K562 (cell line): ENCODE measurements at regions not wholly inside any gene's neighbourhood (a gene's known extent, or its start where the extent isn't known, plus 50 kb on each side); places are given as distances from the start of the nearest gene placed in this dataset.

ENCODE experiments used
- FIP1L1 ChIP-seq: fragments of 200-400 bp; formaldehyde crosslinking; IDR thresholded peaks from 2 replicates; pipeline ENCODE4 v1.6.1; 2018; ENCODE audit warnings: mild to moderate bottlenecking, low read depth, low read length; ENCODE audit not compliant: poor library complexity, severe bottlenecking
- ZNF224 ChIP-seq: sonication (generic); formaldehyde crosslinking; IDR thresholded peaks from 2 replicates; pipeline ENCODE4 v1.8.0; 2022; ENCODE audit warnings: mild to moderate bottlenecking, missing genetic modification reagents
- TF ChIP-seq, protein P1 (sequence below): fragments of 200-600 bp; sonication (generic); IDR thresholded peaks from one replicate; pipeline ENCODE4 v1.6.1; 2012; ENCODE audit warnings: mild to moderate bottlenecking, low read depth, low read length, inconsistent platforms

DNA sequence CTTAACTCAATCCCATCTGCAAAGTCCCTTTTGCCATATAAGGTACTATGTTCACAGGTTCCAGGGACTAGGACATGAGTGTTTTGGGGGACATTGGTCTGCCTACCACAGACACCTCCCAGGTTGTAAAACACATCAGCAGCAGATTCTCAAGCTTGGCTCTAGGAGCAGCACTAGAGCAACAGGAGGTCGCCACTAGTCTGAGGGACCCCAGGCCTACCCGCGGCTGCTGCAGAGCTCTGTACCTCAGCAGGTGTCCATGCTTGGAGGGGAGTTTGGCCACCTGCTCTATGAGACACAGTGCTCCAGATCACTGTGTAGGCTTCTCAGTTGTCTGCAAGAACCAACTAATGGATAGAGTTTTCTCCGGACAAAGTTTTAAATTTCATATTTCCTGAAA lies 262.2 kb upstream of the ARRDC3 start (continued):
- TF ChIP-seq, protein P1, sequence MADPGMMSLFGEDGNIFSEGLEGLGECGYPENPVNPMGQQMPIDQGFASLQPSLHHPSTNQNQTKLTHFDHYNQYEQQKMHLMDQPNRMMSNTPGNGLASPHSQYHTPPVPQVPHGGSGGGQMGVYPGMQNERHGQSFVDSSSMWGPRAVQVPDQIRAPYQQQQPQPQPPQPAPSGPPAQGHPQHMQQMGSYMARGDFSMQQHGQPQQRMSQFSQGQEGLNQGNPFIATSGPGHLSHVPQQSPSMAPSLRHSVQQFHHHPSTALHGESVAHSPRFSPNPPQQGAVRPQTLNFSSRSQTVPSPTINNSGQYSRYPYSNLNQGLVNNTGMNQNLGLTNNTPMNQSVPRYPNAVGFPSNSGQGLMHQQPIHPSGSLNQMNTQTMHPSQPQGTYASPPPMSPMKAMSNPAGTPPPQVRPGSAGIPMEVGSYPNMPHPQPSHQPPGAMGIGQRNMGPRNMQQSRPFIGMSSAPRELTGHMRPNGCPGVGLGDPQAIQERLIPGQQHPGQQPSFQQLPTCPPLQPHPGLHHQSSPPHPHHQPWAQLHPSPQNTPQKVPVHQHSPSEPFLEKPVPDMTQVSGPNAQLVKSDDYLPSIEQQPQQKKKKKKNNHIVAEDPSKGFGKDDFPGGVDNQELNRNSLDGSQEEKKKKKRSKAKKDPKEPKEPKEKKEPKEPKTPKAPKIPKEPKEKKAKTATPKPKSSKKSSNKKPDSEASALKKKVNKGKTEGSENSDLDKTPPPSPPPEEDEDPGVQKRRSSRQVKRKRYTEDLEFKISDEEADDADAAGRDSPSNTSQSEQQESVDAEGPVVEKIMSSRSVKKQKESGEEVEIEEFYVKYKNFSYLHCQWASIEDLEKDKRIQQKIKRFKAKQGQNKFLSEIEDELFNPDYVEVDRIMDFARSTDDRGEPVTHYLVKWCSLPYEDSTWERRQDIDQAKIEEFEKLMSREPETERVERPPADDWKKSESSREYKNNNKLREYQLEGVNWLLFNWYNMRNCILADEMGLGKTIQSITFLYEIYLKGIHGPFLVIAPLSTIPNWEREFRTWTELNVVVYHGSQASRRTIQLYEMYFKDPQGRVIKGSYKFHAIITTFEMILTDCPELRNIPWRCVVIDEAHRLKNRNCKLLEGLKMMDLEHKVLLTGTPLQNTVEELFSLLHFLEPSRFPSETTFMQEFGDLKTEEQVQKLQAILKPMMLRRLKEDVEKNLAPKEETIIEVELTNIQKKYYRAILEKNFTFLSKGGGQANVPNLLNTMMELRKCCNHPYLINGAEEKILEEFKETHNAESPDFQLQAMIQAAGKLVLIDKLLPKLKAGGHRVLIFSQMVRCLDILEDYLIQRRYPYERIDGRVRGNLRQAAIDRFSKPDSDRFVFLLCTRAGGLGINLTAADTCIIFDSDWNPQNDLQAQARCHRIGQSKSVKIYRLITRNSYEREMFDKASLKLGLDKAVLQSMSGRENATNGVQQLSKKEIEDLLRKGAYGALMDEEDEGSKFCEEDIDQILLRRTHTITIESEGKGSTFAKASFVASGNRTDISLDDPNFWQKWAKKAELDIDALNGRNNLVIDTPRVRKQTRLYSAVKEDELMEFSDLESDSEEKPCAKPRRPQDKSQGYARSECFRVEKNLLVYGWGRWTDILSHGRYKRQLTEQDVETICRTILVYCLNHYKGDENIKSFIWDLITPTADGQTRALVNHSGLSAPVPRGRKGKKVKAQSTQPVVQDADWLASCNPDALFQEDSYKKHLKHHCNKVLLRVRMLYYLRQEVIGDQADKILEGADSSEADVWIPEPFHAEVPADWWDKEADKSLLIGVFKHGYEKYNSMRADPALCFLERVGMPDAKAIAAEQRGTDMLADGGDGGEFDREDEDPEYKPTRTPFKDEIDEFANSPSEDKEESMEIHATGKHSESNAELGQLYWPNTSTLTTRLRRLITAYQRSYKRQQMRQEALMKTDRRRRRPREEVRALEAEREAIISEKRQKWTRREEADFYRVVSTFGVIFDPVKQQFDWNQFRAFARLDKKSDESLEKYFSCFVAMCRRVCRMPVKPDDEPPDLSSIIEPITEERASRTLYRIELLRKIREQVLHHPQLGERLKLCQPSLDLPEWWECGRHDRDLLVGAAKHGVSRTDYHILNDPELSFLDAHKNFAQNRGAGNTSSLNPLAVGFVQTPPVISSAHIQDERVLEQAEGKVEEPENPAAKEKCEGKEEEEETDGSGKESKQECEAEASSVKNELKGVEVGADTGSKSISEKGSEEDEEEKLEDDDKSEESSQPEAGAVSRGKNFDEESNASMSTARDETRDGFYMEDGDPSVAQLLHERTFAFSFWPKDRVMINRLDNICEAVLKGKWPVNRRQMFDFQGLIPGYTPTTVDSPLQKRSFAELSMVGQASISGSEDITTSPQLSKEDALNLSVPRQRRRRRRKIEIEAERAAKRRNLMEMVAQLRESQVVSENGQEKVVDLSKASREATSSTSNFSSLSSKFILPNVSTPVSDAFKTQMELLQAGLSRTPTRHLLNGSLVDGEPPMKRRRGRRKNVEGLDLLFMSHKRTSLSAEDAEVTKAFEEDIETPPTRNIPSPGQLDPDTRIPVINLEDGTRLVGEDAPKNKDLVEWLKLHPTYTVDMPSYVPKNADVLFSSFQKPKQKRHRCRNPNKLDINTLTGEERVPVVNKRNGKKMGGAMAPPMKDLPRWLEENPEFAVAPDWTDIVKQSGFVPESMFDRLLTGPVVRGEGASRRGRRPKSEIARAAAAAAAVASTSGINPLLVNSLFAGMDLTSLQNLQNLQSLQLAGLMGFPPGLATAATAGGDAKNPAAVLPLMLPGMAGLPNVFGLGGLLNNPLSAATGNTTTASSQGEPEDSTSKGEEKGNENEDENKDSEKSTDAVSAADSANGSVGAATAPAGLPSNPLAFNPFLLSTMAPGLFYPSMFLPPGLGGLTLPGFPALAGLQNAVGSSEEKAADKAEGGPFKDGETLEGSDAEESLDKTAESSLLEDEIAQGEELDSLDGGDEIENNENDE: no peak
- no peak for TF ChIP-seq FIP1L1
- TF ChIP-seq ZNF224 (CRISPR knock-in tag): no peak
- TF ChIP-seq, all 486 proteins: peak for 0
